GDM1 (cell line): ENCODE measurements at regions not wholly inside any gene's neighbourhood (a gene's known extent, or its start where the extent isn't known, plus 50 kb on each side); places are given as distances from the start of the nearest gene placed in this dataset.

Source experiments
- DNase-seq: peaks from one replicate; lab custom pipeline; 2025; lab: John Stamatoyannopoulos, UW

- no peak for DNase-seq
Measured at GRCh38 chr9:18394847-18395351, 79.1 kb upstream of the ADAMTSL1 start.

DNA sequence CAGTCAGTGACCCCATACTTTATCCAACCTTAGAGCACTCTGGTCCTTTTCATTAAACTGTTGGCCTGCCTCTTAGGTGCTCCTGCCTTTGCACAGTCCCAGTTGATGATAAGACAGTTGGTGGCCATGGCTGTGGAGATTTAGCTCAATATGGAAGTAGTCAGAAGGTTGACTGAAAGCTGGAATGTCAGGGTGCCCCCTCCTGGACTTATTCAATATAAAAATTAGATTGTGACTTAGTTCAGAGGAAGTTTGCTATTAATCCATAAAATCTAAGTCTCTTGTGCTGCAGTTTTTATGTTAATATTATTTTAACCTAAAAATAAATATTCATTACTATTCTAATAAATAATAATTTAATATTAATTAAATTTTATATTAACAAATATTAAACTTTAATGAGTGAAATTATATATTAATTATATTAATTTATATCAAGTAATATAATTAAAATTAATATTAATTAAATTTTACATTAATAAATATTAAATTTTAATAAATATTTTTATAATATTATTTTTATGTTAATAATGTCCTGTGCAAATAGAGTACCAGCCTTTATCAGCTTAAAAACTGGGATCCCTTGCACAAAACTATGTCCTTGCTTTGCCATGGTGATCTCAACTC, 77.7 kb upstream of the ADAMTSL1 start:
- no peak for DNase-seq

DNA sequence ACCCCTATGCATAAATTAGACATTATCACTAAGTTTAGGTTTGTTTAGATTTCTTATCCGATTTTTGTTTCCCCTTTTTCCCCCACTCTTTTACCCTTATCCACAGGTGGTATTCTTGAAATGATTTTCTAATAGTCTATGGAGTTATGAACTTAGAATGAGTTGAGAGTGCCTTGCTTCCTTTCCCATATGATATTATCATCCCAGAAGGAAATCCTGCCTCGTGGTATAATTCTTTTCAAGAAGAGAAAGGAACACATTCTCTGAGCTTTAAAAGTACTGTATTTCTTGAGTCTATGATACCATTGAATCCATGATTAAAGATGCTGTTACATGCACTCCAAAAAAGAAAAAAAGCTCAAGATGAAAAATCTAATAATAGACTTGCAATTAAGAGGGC, 76.9 kb upstream of the ADAMTSL1 start:
- DNase-seq = no peak

DNA sequence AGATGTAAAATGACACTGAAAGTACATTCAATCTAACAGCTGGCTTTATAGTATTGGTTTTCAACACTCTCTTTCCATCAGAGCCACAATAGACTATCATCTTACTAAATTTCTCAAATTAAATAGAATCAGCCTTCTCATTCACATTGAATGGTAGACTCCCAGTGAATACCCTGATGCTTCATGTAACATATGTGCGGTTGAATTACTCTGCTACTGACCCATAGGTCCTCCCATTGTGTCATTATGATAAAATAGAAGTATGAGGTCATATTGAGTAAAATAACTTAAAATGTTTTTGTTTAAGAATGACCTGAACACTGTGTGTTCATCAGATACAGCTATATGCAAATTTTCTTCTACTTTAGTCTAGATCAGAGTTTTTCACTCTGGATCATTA, 75.9 kb upstream of the ADAMTSL1 start:
- DNase-seq = no peak

DNA sequence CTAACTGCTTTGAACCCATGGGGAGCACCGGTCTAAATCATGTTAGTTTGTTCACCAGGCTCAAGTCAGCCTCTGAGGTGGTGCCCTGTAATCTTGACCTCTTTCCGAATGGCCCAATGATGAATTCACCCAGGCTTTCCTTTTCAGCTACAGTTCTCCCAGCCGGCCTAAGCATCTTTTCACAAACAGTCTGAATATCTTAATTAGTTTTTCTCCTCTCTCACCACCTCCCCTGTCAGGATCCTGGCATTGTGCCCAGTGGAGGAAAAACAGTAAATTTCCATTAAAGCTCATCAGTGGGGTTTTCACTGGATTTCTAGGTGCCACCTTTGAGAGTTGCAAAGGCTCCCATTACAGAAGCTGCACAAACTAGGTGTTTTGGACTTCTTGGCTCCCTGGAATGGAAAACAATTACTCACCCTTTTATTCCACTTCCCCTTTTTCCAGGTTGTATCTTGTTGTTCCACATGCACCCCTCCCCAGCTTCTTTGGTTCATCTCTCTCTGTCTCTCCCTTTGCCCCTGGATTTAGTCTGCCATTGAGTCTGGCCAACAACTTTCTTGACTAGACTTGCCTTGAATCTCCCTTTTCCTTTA, 69.4 kb upstream of the ADAMTSL1 start:
- no peak for DNase-seq

- DNase-seq = no peak
Measured at GRCh38 chr9:18405240-18405639, 68.7 kb upstream of the ADAMTSL1 start.

- DNase-seq = no peak
Measured at GRCh38 chr9:18410983-18411382, 63.0 kb upstream of the ADAMTSL1 start.

DNA sequence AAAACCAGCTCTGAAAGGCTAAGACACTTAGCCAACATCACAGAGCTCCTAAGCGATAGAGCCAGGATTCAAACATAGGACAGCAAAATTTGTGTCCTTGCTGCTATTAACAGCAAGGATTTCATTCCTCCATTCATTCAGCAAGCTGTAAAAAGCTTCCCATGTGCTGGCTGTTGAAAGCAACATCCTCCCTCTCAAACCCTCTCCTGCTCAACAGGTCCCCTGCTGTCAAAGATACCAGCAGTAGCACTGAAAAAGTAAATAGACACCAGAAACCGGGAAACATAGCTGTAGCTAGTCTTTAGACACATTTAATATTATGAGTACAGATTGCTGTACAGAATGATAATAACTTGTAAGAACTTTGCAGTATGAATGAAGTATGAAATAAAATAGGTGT, 52.6 kb upstream of the ADAMTSL1 start:
- no peak for DNase-seq

DNA sequence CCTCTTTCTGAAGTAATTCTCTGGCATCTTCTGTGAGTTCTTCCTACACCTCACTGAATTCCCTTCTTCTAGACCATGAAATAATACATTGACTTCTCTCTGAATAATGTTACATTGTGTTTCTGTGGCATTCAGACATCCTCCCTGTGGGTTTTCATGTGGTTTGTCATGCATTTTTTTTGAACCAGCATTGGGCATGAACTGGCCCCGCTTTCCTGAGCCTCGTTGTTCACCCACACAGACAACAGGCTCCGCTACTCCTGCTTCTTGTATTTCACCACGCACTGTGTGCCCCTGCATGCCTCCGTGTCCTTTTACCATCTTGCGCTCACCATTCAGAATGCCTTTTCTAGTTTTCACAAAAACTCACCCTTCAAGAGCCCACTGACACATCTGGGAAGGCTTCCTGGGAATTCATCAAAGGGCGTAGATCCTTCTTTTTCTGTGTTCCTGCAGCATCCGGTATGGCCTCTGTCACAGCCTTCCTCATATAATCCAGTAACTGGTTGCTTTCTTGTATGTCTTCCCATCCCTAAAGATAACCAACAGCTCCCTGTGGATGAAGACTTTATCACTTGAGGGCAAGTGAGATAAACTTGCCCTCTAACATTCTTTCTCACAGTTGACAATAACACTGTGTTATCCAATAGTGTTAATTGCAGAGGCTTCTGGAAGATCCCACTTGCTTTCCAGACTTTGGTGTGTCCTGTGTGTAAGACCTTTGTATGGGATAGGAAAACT, 51.5 kb upstream of the ADAMTSL1 start:
- DNase-seq = no peak

DNA sequence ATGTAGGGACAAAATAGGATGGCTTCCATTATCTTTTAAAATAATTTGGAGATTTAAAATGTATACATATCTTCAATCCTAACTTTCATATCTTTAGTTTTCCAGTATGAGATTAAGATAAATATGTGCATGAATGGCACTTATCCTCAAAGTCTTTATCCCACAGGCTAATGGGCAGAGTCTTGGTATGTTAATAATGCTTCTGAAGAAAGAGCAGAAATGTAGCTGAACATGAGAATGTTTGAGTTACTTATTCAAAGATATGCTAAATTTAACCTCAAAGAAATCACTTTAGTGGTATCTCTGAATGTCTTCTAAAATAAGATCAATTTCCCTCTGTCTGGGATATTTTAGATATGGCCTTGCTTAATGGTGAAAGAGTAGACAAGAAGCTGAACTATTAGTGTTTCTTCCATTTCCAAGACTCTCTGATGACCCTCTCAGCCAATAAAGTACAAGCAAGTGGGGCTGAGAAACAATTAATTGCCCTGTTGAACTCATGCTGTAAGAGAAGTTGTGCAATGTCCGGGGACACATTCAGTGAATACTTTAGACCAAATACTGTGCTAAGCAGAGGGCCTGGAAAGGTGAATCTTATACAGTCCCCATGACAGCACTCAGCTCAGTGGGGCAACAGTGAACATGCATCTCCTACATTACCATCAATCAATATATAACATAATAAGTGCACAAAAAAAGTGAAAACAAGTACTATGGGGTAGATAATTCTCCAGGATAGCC, 50.0 kb upstream of the ADAMTSL1 start:
- no peak for DNase-seq
